ENCODE measurements at regions not wholly inside any gene's neighbourhood (a gene's known extent, or its start where the extent isn't known, plus 50 kb on each side); places are given as distances from the start of the nearest gene placed in this dataset.

- H3K4me1 Mint-ChIP-seq, result no peaks in the 10 kb centered on the region
- no peak overlapping the region for H3K27ac Mint-ChIP-seq
- Histone ChIP-seq H3K36me3 (ENCODE audit: control insufficient read depth, insufficient read depth, low read length) (no peaks in the 10 kb centered on the region), H3K4me3 (ENCODE audit: low read depth, low read length) (no peak overlapping the region), H3K9me3 (ENCODE audit: control insufficient read depth in 2 of 2, low read length in 2 of 2) (peaks cover 6 to 7% of the 10 kb centered on the region in 2 experiments), H3K27ac (ENCODE audit: insufficient read depth, low read length, poor library complexity, severe bottlenecking) (no peak overlapping the region), H3K27me3 (ENCODE audit: control insufficient read depth, insufficient read depth, low read length) (no peaks in the 10 kb centered on the region), H3K4me1 (ENCODE audit: control insufficient read depth, insufficient read depth, low read length, poor library complexity, severe bottlenecking) (no peaks in the 10 kb centered on the region)
- H3K36me3 Mint-ChIP-seq, result no peaks in the 10 kb centered on the region
- no peaks in the 10 kb centered on the region for H3K27me3 Mint-ChIP-seq
- no peak overlapping the region for H3K4me3 Mint-ChIP-seq
- no peak for ATAC-seq (ENCODE audit: low read depth in 2 of 2)
- DNase-seq, result no peak
- peaks cover 0 to 24% (median 6%) of the 10 kb centered on the region in 7 donors for H3K9me3 Mint-ChIP-seq
Observed at GRCh38 chr11:25211635-25212254, 714.9 kb downstream of the LUZP2 start.

- H3K27me3 Mint-ChIP-seq, result no peaks in the 10 kb centered on the region
- peaks cover 0 to 20% (median 6%) of the 10 kb centered on the region in 7 donors for H3K9me3 Mint-ChIP-seq
- ATAC-seq (ENCODE audit: low read depth in 2 of 2) (no peak), DNase-seq (no peak)
- H3K27ac Mint-ChIP-seq, result no peak overlapping the region
- Histone ChIP-seq H3K27ac (ENCODE audit: insufficient read depth, low read length, poor library complexity, severe bottlenecking) (no peak overlapping the region), H3K4me1 (ENCODE audit: control insufficient read depth, insufficient read depth, low read length, poor library complexity, severe bottlenecking) (no peaks in the 10 kb centered on the region), H3K4me3 (ENCODE audit: low read depth, low read length) (no peak overlapping the region), H3K9me3 (ENCODE audit: control insufficient read depth in 2 of 2, low read length in 2 of 2) (peaks cover 6 to 7% of the 10 kb centered on the region in 2 experiments), H3K27me3 (ENCODE audit: control insufficient read depth, insufficient read depth, low read length) (no peaks in the 10 kb centered on the region), H3K36me3 (ENCODE audit: control insufficient read depth, insufficient read depth, low read length) (no peaks in the 10 kb centered on the region)
- no peak overlapping the region for H3K4me3 Mint-ChIP-seq
- no peaks in the 10 kb centered on the region for H3K4me1 Mint-ChIP-seq
- H3K36me3 Mint-ChIP-seq, result no peaks in the 10 kb centered on the region
Observed at GRCh38 chr11:25214535-25215176, 717.8 kb downstream of the LUZP2 start.

DNA sequence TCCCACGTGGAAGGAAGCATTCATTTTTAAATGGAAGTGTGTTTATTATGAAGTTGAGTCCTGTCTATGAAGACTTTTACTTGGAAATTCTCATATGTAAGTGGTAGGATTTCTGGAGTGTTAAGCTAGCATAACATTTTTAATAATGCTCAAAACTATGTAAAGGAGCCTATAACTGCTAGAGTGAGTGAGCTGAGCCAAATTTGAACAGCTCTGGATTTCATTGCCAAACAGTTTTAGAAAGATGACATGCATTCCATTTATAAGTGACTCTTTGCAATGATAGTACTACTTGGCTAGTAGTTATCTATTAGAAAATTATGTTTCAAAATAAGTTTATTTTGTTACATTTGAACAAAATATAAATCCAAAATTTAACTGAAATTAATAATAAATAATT lies 721.2 kb downstream of the LUZP2 start:
- no peaks in the 10 kb centered on the region for H3K27me3 Mint-ChIP-seq
- H3K4me3 Mint-ChIP-seq, result no peak overlapping the region
- no peaks in the 10 kb centered on the region for H3K36me3 Mint-ChIP-seq
- H3K9me3 ChIP-seq (ENCODE audit: control insufficient read depth in 2 of 2, low read length in 2 of 2), result peaks cover 8 to 10% of the 10 kb centered on the region in 2 experiments
- no peaks in the 10 kb centered on the region for H3K4me1 Mint-ChIP-seq
- no peaks in the 10 kb centered on the region for H3K36me3 ChIP-seq (ENCODE audit: control insufficient read depth, insufficient read depth, low read length)
- no peaks in the 10 kb centered on the region for H3K4me1 ChIP-seq (ENCODE audit: control insufficient read depth, insufficient read depth, low read length, poor library complexity, severe bottlenecking)
- H3K27ac ChIP-seq (ENCODE audit: insufficient read depth, low read length, poor library complexity, severe bottlenecking), result no peak overlapping the region
- no peak overlapping the region for H3K27ac Mint-ChIP-seq
- no peak overlapping the region for H3K4me3 ChIP-seq (ENCODE audit: low read depth, low read length)
- DNase-seq, result no peak
- peaks cover 0 to 25% (median 8%) of the 10 kb centered on the region in 7 donors for H3K9me3 Mint-ChIP-seq
- H3K27me3 ChIP-seq (ENCODE audit: control insufficient read depth, insufficient read depth, low read length), result no peaks in the 10 kb centered on the region
- no peak for ATAC-seq (ENCODE audit: low read depth in 2 of 2)

GRCh38 chr11:25225078-25225477 lies 728.2 kb downstream of the LUZP2 start:
- H3K4me3 ChIP-seq (ENCODE audit: low read depth, low read length), result no peak overlapping the region
- DNase-seq (no peak), ATAC-seq (ENCODE audit: low read depth in 2 of 2) (no peak)
- H3K9me3 ChIP-seq (ENCODE audit: control insufficient read depth in 2 of 2, low read length in 2 of 2), result peaks cover 4 to 7% of the 10 kb centered on the region in 2 experiments
- Mint-ChIP-seq H3K4me3 (no peak overlapping the region), H3K27me3 (no peaks in the 10 kb centered on the region), H3K4me1 (no peaks in the 10 kb centered on the region), H3K9me3 (peaks cover 6 to 52% (median 9%) of the 10 kb centered on the region in 7 donors), H3K27ac (no peak overlapping the region), H3K36me3 (no peaks in the 10 kb centered on the region)
- no peaks in the 10 kb centered on the region for H3K4me1 ChIP-seq (ENCODE audit: control insufficient read depth, insufficient read depth, low read length, poor library complexity, severe bottlenecking)
- H3K27me3 ChIP-seq (ENCODE audit: control insufficient read depth, insufficient read depth, low read length), result no peaks in the 10 kb centered on the region
- no peaks in the 10 kb centered on the region for H3K36me3 ChIP-seq (ENCODE audit: control insufficient read depth, insufficient read depth, low read length)
- no peak overlapping the region for H3K27ac ChIP-seq (ENCODE audit: insufficient read depth, low read length, poor library complexity, severe bottlenecking)

- H3K27ac Mint-ChIP-seq, result no peak overlapping the region
- no peak overlapping the region for H3K4me3 Mint-ChIP-seq
- DNase-seq (no peak), ATAC-seq (ENCODE audit: low read depth in 2 of 2) (no peak)
- peaks cover 0 to 39% (median 4%) of the 10 kb centered on the region in 7 donors for H3K9me3 Mint-ChIP-seq
- H3K36me3 ChIP-seq (ENCODE audit: control insufficient read depth, insufficient read depth, low read length), result no peaks in the 10 kb centered on the region
- H3K36me3 Mint-ChIP-seq, result no peaks in the 10 kb centered on the region
- no peaks in the 10 kb centered on the region for H3K4me1 ChIP-seq (ENCODE audit: control insufficient read depth, insufficient read depth, low read length, poor library complexity, severe bottlenecking)
- H3K27me3 ChIP-seq (ENCODE audit: control insufficient read depth, insufficient read depth, low read length), result no peaks in the 10 kb centered on the region
- no peaks in the 10 kb centered on the region for H3K27me3 Mint-ChIP-seq
- no peak overlapping the region for H3K27ac ChIP-seq (ENCODE audit: insufficient read depth, low read length, poor library complexity, severe bottlenecking)
- no peaks in the 10 kb centered on the region for H3K4me1 Mint-ChIP-seq
- H3K9me3 ChIP-seq (ENCODE audit: control insufficient read depth in 2 of 2, low read length in 2 of 2), result peaks cover 3 to 11% of the 10 kb centered on the region in 2 experiments
- no peak overlapping the region for H3K4me3 ChIP-seq (ENCODE audit: low read depth, low read length)
Observed at GRCh38 chr11:25242928-25243327, 746.1 kb downstream of the LUZP2 start.

DNA sequence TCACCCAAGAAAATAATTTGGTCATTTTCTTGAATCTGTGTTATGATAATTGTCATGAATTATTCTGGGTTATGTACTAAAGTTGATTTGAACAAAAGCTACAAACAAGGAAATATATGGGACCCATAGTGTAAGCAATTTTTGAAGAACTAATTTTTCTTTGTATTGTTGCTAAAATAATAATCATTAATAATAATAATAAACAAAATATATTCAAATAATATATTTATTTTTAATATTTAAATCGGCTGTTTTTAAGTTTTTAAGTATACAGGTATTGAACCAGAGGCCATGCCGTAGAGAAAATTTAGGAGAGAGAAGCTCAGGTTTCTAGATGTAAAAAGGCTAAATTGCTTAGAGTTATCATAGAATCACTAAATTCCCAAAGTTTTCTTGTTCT lies 747.3 kb downstream of the LUZP2 start:
- H3K36me3 ChIP-seq (ENCODE audit: control insufficient read depth, insufficient read depth, low read length), result no peaks in the 10 kb centered on the region
- H3K9me3 ChIP-seq (ENCODE audit: control insufficient read depth in 2 of 2, low read length in 2 of 2), result peaks cover 3 to 11% of the 10 kb centered on the region in 2 experiments
- H3K36me3 Mint-ChIP-seq, result no peaks in the 10 kb centered on the region
- H3K4me1 Mint-ChIP-seq, result no peaks in the 10 kb centered on the region
- ATAC-seq (ENCODE audit: low read depth in 2 of 2) (no peak), DNase-seq (no peak)
- H3K27ac Mint-ChIP-seq, result no peak overlapping the region
- no peaks in the 10 kb centered on the region for H3K4me1 ChIP-seq (ENCODE audit: control insufficient read depth, insufficient read depth, low read length, poor library complexity, severe bottlenecking)
- H3K27ac ChIP-seq (ENCODE audit: insufficient read depth, low read length, poor library complexity, severe bottlenecking), result no peak overlapping the region
- no peak overlapping the region for H3K4me3 Mint-ChIP-seq
- H3K4me3 ChIP-seq (ENCODE audit: low read depth, low read length), result no peak overlapping the region
- peaks cover 0 to 37% (median 4%) of the 10 kb centered on the region in 7 donors for H3K9me3 Mint-ChIP-seq
- no peaks in the 10 kb centered on the region for H3K27me3 ChIP-seq (ENCODE audit: control insufficient read depth, insufficient read depth, low read length)
- H3K27me3 Mint-ChIP-seq, result no peaks in the 10 kb centered on the region

DNA sequence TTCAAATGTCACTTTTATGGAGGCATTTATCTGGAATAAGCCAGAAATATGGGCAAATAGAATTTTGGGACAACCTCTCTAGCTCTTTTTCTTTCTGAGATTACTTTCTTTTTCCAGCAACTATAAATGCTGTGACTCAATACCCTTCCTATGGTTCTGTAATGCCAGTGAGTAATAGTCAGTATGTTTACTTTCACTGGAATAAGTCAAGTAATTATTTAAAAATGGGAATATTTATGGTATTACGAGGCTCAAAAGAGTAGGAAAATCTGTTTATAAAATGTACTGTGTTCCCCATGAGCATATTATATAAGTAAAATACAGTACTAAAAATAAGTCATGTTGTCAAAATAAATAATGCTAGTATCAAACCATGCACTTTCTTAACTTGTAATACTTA lies 750.5 kb downstream of the LUZP2 start:
- Histone ChIP-seq H3K9me3 (ENCODE audit: control insufficient read depth in 2 of 2, low read length in 2 of 2) (peaks cover 0 to 5% of the 10 kb centered on the region in 2 experiments), H3K4me1 (ENCODE audit: control insufficient read depth, insufficient read depth, low read length, poor library complexity, severe bottlenecking) (no peaks in the 10 kb centered on the region), H3K27ac (ENCODE audit: insufficient read depth, low read length, poor library complexity, severe bottlenecking) (no peak overlapping the region), H3K27me3 (ENCODE audit: control insufficient read depth, insufficient read depth, low read length) (no peaks in the 10 kb centered on the region), H3K4me3 (ENCODE audit: low read depth, low read length) (no peak overlapping the region), H3K36me3 (ENCODE audit: control insufficient read depth, insufficient read depth, low read length) (no peaks in the 10 kb centered on the region)
- no peak for ATAC-seq (ENCODE audit: low read depth in 2 of 2)
- no peak for DNase-seq
- no peak overlapping the region for H3K27ac Mint-ChIP-seq
- H3K4me3 Mint-ChIP-seq, result no peak overlapping the region
- no peaks in the 10 kb centered on the region for H3K4me1 Mint-ChIP-seq
- H3K36me3 Mint-ChIP-seq, result no peaks in the 10 kb centered on the region
- H3K9me3 Mint-ChIP-seq, result peaks cover 0 to 26% (median 2%) of the 10 kb centered on the region in 7 donors
- H3K27me3 Mint-ChIP-seq, result no peaks in the 10 kb centered on the region

DNA sequence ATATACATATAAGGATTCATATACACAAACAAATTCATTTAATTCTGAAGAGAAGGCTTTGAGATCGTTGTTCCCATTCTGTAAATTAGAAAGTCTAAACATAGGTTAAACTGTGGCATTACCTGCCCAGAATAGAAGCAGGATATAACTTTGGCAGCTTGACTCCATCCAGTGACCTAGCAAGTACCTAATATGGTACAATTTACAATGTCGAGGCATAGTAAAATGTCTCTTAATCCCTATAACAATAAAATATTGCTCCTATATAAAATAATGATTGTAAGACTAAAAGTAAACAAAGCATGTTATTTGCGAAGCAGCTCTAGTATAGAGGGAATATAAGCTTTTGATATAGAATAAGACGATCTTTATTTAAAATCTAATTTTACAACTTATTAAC lies 756.0 kb downstream of the LUZP2 start:
- Histone ChIP-seq H3K27me3 (ENCODE audit: control insufficient read depth, insufficient read depth, low read length) (no peaks in the 10 kb centered on the region), H3K4me1 (ENCODE audit: control insufficient read depth, insufficient read depth, low read length, poor library complexity, severe bottlenecking) (no peaks in the 10 kb centered on the region), H3K36me3 (ENCODE audit: control insufficient read depth, insufficient read depth, low read length) (no peaks in the 10 kb centered on the region), H3K9me3 (ENCODE audit: control insufficient read depth in 2 of 2, low read length in 2 of 2) (no peaks in the 10 kb centered on the region), H3K4me3 (ENCODE audit: low read depth, low read length) (no peak overlapping the region), H3K27ac (ENCODE audit: insufficient read depth, low read length, poor library complexity, severe bottlenecking) (no peak overlapping the region)
- Mint-ChIP-seq H3K27me3 (no peaks in the 10 kb centered on the region), H3K9me3 (peaks cover 0 to 13% (median 0%) of the 10 kb centered on the region in 7 donors), H3K4me1 (no peaks in the 10 kb centered on the region), H3K36me3 (no peaks in the 10 kb centered on the region), H3K27ac (no peak overlapping the region), H3K4me3 (no peak overlapping the region)
- ATAC-seq (ENCODE audit: low read depth in 2 of 2) (no peak), DNase-seq (no peak)

All from CD4-positive, CD25-positive, alpha-beta regulatory T cell (primary cell).